Upper lobe of left lung (tissue), 4 donors: ENCODE measurements at regions not wholly inside any gene's neighbourhood (a gene's known extent, or its start where the extent isn't known, plus 50 kb on each side); places are given as distances from the start of the nearest gene placed in this dataset.

Experiments
- EP300 ChIP-seq, 4 donors: sonication (generic); formaldehyde crosslinking; IDR thresholded peaks; one replicate each; pipeline ENCODE4 v1.5.1; 2017; ENCODE audit warnings: antibody characterized with exemption in 4 of 4, control low read depth in 2 of 4
- POLR2A ChIP-seq, 4 donors: fragments of 450-650 bp; IDR thresholded peaks; one replicate each; pipeline ENCODE4 v1.5.1; 2016 to 2017; ENCODE audit warnings: antibody characterized with exemption in 4 of 4, mild to moderate bottlenecking in 2 of 4
- POLR2AphosphoS5 ChIP-seq, 2 donors: sonication (generic); formaldehyde crosslinking; IDR thresholded peaks; one replicate each; pipeline ENCODE4 v1.5.1; 2017; ENCODE audit warnings: antibody characterized with exemption in 2 of 2
- TF ChIP-seq, protein P1 (sequence below), 6 experiments: fragments of 450-650 bp in 4 of 6; fragments of 200-600 bp in 2 of 6; sonication (generic) in 2 of 6; IDR thresholded peaks; one replicate each; pipeline ENCODE4 v1.5.1; 2016 to 2019; ENCODE audit warnings: antibody characterized with exemption in 6 of 6

DNA sequence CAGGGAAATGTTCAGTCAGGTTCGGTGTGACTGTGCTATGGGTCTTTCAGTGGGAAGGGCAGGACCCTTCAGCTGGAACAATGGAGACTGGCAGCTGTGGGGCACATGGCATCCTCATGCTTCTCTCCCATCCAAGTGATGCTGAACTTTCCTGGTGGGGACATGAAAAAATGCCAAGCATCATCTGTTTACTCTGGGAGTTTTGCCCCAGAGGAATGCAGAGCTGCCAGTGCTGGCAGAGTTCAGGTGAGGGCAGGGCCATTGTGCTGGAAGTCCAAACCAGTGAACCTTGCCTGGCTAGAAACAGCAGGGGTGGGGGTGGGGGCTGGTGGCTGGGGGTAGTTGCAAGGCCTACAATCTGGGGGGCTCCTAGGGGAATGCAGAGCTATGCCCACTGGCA, 1320.6 kb downstream of the PCDH9 start:
- TF ChIP-seq, protein P1, sequence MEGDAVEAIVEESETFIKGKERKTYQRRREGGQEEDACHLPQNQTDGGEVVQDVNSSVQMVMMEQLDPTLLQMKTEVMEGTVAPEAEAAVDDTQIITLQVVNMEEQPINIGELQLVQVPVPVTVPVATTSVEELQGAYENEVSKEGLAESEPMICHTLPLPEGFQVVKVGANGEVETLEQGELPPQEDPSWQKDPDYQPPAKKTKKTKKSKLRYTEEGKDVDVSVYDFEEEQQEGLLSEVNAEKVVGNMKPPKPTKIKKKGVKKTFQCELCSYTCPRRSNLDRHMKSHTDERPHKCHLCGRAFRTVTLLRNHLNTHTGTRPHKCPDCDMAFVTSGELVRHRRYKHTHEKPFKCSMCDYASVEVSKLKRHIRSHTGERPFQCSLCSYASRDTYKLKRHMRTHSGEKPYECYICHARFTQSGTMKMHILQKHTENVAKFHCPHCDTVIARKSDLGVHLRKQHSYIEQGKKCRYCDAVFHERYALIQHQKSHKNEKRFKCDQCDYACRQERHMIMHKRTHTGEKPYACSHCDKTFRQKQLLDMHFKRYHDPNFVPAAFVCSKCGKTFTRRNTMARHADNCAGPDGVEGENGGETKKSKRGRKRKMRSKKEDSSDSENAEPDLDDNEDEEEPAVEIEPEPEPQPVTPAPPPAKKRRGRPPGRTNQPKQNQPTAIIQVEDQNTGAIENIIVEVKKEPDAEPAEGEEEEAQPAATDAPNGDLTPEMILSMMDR (IDR thresholded peaks at IDR 0.05), result no peak
- no peak for TF ChIP-seq POLR2AphosphoS5 (IDR thresholded peaks at IDR 0.05)
- no peak for TF ChIP-seq POLR2A (IDR thresholded peaks at IDR 0.05)
- no peak for TF ChIP-seq EP300 (IDR thresholded peaks at IDR 0.05)
